ENCODE measurements at regions not wholly inside any gene's neighbourhood (a gene's known extent, or its start where the extent isn't known, plus 50 kb on each side); places are given as distances from the start of the nearest gene placed in this dataset.
"Not testable (repeated sequence)": the region's sequence is repeated elsewhere in the genome, so short reads cannot be mapped to it uniquely, and the experiment has no call there.

DNA sequence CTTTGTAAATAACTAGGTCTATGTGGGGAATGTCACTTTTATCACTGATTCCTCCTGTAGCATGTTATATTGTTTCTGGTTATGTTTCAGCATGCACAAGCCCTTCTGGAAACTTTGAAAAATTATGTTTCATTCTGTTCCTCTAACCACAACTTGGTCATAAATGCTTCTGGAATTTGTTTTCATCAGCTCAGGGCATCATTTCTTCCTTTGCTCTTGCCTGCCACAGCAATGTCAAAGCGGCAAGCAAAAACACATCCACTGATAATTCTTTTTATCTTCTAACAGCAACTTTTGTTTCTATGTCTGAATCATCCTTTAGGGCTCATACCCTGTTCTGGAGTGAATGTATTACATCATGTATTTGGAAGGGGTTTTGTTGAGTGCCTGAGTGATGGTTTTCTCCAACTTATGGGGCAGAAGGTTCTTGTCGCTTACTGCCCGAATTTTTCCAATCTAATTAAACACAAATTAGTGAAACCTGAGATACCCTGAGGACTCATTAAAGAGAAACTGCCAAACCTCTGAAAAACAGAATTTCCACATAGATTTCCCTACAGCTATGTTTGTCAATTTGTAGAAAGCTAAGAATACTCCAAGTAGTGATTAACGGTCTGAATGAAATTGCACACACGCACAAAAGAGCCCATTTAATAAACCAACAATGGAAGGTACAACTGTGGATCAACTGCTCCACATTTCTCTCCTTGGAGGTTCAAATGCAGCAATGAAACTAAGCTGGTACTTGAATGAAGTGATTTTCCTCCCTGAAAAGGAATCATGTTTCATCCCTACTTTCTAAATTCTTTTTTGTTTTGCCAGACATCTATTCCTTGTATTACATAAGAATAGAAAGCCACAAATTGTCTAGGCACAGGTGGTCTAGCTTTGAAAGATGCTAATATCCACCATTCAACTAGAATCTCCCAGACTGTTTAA lies 173.5 kb upstream of the KRR1 start:
- Mint-ChIP-seq H3K27me3 (ENCODE audit: low read depth) (no peaks in the 10 kb centered on the region), H3K36me3 (peaks cover 8% of the 10 kb centered on the region), H3K27ac (no peak overlapping the region), H3K4me1 (peaks cover 18% of the 10 kb centered on the region), H3K9me3 (peaks cover 10% of the 10 kb centered on the region), H3K4me3 (no peak overlapping the region)
- POLR2A ChIA-PET: no interaction called here
- no peak for TF ChIP-seq SMAD4 (CRISPR knock-in tag; IDR thresholded peaks at IDR 0.05)
- CTCF ChIA-PET: no interaction called here
- ATAC-seq: no peak
- no peak for DNase-seq (ENCODE audit: low spot score)

DNA sequence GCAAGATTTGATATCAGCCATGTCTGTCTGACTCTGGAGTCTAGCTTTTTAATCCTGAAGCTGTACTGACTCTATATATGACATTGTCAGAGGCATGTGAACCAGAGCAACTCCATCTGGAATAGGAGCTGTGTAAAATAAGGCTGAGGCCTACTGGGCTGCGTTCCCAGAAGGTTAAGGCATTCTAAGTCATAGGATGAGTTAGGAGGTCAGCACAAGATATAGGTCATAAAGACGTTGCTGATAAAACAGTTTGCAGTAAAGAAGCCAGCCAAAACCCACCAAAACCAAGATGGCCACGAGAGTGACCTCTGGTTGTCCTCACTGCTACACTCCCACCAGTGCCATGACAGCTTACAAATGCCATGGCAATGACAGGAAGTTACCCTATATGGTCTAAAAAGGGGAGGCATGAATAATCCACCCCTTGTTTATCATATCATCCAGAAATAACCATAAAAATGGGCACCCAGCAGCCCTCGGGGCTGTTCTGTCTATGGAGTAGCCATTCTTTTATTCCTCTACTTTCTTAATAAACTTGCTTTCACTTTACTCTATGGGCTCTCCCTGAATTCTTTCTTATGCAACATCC lies 172.7 kb upstream of the KRR1 start:
- CTCF ChIA-PET: not testable (repeated sequence)

GRCh38 chr12:75683220-75683619 lies 171.8 kb upstream of the KRR1 start:
- DNase-seq (ENCODE audit: low spot score) (no peak), ATAC-seq (no peak)
- Mint-ChIP-seq H3K9me3 (peaks cover 12% of the 10 kb centered on the region), H3K27ac (no peak overlapping the region), H3K27me3 (ENCODE audit: low read depth) (no peaks in the 10 kb centered on the region), H3K4me1 (peaks cover 18% of the 10 kb centered on the region), H3K4me3 (no peak overlapping the region), H3K36me3 (peaks cover 8% of the 10 kb centered on the region)
- ChIA-PET POLR2A (no interaction called here), CTCF (no interaction called here)
- TF ChIP-seq CTCF (IDR thresholded peaks at IDR 0.05) (no peak), MXD4 (CRISPR knock-in tag; IDR thresholded peaks at IDR 0.05; ENCODE audit: borderline replicate concordance) (no peak), JAZF1 (CRISPR knock-in tag; IDR thresholded peaks at IDR 0.05) (no peak), ZNF121 (CRISPR knock-in tag; IDR thresholded peaks at IDR 0.05) (no peak), CREM (CRISPR knock-in tag; IDR thresholded peaks at IDR 0.05) (no peak)

More for the DNA sequence above, 172.7 kb upstream of the KRR1 start:
- Mint-ChIP-seq H3K4me1 (peaks cover 18% of the 10 kb centered on the region), H3K9me3 (peaks cover 12% of the 10 kb centered on the region)
- H3K27me3 Mint-ChIP-seq (ENCODE audit: low read depth); DNase-seq (ENCODE audit: low spot score); H3K27ac Mint-ChIP-seq; H3K36me3 Mint-ChIP-seq; ATAC-seq; H3K4me3 Mint-ChIP-seq; POLR2A ChIA-PET: not testable (repeated sequence)

DNA sequence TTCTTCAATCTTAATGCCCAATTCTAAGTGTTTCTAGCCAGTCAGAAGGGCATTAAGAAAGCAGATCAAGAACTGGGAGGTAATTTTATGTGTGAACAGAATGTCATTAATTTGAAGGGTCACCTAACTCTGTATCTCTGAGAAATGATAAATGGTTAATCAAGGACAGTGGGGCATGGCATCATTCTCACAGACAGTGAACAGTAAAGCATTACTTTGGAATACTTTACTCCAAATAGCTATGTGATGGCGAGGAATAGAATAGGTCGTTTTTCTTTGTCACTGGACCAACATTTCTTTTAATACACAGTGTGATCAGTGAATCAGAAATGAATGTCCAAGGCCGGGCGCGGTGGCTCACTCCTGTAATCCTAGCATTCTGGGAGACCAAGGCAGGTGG lies 166.1 kb upstream of the KRR1 start:
- Mint-ChIP-seq H3K4me3 (no peak overlapping the region), H3K9me3 (peaks cover 12% of the 10 kb centered on the region), H3K27ac (no peak overlapping the region), H3K4me1 (no peaks in the 10 kb centered on the region), H3K27me3 (ENCODE audit: low read depth) (no peaks in the 10 kb centered on the region), H3K36me3 (peaks cover 8% of the 10 kb centered on the region)
- ATAC-seq (no peak), DNase-seq (ENCODE audit: low spot score) (no peak)
- POLR2A ChIA-PET: no interaction called here
- TF ChIP-seq TCF7 (CRISPR knock-in tag; IDR thresholded peaks at IDR 0.05; ENCODE audit: low read depth) (no peak), FOXJ3 (CRISPR knock-in tag; IDR thresholded peaks at IDR 0.05; ENCODE audit: borderline replicate concordance) (no peak)
- TF ChIP-seq, protein P1, sequence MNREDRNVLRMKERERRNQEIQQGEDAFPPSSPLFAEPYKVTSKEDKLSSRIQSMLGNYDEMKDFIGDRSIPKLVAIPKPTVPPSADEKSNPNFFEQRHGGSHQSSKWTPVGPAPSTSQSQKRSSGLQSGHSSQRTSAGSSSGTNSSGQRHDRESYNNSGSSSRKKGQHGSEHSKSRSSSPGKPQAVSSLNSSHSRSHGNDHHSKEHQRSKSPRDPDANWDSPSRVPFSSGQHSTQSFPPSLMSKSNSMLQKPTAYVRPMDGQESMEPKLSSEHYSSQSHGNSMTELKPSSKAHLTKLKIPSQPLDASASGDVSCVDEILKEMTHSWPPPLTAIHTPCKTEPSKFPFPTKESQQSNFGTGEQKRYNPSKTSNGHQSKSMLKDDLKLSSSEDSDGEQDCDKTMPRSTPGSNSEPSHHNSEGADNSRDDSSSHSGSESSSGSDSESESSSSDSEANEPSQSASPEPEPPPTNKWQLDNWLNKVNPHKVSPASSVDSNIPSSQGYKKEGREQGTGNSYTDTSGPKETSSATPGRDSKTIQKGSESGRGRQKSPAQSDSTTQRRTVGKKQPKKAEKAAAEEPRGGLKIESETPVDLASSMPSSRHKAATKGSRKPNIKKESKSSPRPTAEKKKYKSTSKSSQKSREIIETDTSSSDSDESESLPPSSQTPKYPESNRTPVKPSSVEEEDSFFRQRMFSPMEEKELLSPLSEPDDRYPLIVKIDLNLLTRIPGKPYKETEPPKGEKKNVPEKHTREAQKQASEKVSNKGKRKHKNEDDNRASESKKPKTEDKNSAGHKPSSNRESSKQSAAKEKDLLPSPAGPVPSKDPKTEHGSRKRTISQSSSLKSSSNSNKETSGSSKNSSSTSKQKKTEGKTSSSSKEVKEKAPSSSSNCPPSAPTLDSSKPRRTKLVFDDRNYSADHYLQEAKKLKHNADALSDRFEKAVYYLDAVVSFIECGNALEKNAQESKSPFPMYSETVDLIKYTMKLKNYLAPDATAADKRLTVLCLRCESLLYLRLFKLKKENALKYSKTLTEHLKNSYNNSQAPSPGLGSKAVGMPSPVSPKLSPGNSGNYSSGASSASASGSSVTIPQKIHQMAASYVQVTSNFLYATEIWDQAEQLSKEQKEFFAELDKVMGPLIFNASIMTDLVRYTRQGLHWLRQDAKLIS (CRISPR knock-in tag; IDR thresholded peaks at IDR 0.05; ENCODE audit: borderline replicate concordance): no peak
- CTCF ChIA-PET: no interaction called here

DNA sequence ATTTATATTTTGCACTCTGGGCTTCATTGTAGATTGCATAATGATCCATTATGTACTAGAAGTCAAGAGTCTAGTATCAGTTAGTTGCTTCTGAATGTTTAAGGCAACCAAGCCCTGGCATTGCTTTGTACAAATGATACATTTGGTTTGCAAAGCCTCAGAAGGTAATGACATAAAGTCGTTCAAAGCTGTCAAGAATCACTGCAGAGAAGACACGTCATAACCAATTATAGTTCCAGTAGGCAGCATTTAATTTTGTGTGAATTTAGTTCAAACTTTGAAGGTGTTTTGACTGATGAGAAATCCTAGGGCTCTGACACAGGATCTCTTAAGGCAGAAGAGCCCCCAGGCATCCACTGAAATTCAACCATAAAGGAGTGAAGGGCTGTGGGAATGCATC lies 163.0 kb upstream of the KRR1 start:
- H3K9me3 Mint-ChIP-seq: no peaks in the 10 kb centered on the region
- no peak overlapping the region for H3K27ac Mint-ChIP-seq
- H3K4me3 Mint-ChIP-seq: no peak overlapping the region
- DNase-seq (ENCODE audit: low spot score): no peak
- H3K36me3 Mint-ChIP-seq: no peaks in the 10 kb centered on the region
- no peak for ATAC-seq
- ChIA-PET CTCF (no interaction called here), POLR2A (no interaction called here)
- H3K27me3 Mint-ChIP-seq (ENCODE audit: low read depth): no peaks in the 10 kb centered on the region
- no peaks in the 10 kb centered on the region for H3K4me1 Mint-ChIP-seq
- TF ChIP-seq NR1H2 (CRISPR knock-in tag; IDR thresholded peaks at IDR 0.05) (no peak), PRRX2 (CRISPR knock-in tag; IDR thresholded peaks at IDR 0.05) (no peak), MLX (CRISPR knock-in tag; IDR thresholded peaks at IDR 0.05) (no peak), CREM (CRISPR knock-in tag; IDR thresholded peaks at IDR 0.05) (no peak), ZNF263 (CRISPR knock-in tag; IDR thresholded peaks at IDR 0.05; ENCODE audit: low read depth) (no peak), SOX15 (CRISPR knock-in tag; IDR thresholded peaks at IDR 0.05) (no peak), CREB1 (CRISPR knock-in tag; IDR thresholded peaks at IDR 0.05) (no peak), GTF2I (CRISPR knock-in tag; conservative IDR thresholded peaks at IDR 0.05) (no peak), ELF4 (CRISPR knock-in tag; IDR thresholded peaks at IDR 0.05; ENCODE audit: low read depth) (no peak), MXD4 (CRISPR knock-in tag; IDR thresholded peaks at IDR 0.05; ENCODE audit: borderline replicate concordance) (no peak)
- TF ChIP-seq, protein P2, sequence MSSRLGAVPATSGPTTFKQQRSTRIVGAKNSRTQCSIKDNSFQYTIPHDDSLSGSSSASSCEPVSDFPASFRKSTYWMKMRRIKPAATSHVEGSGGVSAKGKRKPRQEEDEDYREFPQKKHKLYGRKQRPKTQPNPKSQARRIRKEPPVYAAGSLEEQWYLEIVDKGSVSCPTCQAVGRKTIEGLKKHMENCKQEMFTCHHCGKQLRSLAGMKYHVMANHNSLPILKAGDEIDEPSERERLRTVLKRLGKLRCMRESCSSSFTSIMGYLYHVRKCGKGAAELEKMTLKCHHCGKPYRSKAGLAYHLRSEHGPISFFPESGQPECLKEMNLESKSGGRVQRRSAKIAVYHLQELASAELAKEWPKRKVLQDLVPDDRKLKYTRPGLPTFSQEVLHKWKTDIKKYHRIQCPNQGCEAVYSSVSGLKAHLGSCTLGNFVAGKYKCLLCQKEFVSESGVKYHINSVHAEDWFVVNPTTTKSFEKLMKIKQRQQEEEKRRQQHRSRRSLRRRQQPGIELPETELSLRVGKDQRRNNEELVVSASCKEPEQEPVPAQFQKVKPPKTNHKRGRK (CRISPR knock-in tag; IDR thresholded peaks at IDR 0.05; ENCODE audit: borderline replicate concordance): no peak

Measured in WTC11 (cell line).